Body of pancreas (tissue), 4 donors: ENCODE measurements at regions not wholly inside any gene's neighbourhood (a gene's known extent, or its start where the extent isn't known, plus 50 kb on each side); places are given as distances from the start of the nearest gene placed in this dataset.

Source experiments
- CTCF ChIP-seq, 7 experiments: fragments of 450-650 bp in 4 of 7; fragments of 200-600 bp in 3 of 7; sonication (generic) in 3 of 7; IDR thresholded peaks; one replicate each; pipeline ENCODE4 v1.5.1; 2016 to 2019; ENCODE audit warnings: antibody characterized with exemption in 7 of 7
- POLR2A ChIP-seq, 3 donors: fragments of 450-650 bp; IDR thresholded peaks; one replicate each; pipeline ENCODE4 v1.6.1; 2016; ENCODE audit warnings: antibody characterized with exemption in 3 of 3, mild to moderate bottlenecking in 2 of 3

GRCh38 chr7:159197066-159197975, 52.7 kb upstream of the VIPR2 start:
- no peak for TF ChIP-seq CTCF (IDR thresholded peaks at IDR 0.05)
- TF ChIP-seq POLR2A (IDR thresholded peaks at IDR 0.05): no peak
